Choroid plexus epithelial cell (primary cell): ENCODE measurements at regions not wholly inside any gene's neighbourhood (a gene's known extent, or its start where the extent isn't known, plus 50 kb on each side); places are given as distances from the start of the nearest gene placed in this dataset.

Experiments used
- DNase-seq: peaks from one replicate; pipeline ENCODE4 v3.0.0-alpha.2; 2010; ENCODE audit warnings: low read depth
- H3K4me3 ChIP-seq: 2 replicates; pipeline ENCODE4 v1.5.1; 2011; ENCODE audit warnings: low read depth, mild to moderate bottlenecking, control low read depth, low read length, moderate library complexity
- CTCF ChIP-seq: conservative IDR thresholded peaks from 2 replicates; pipeline ENCODE4 v1.5.1; 2011; ENCODE audit warnings: low read depth, mild to moderate bottlenecking, control low read depth, inconsistent platforms, low read length, moderate library complexity

GRCh38 chr10:25114036-25114411 lies 60.8 kb upstream of the GPR158 start:
- no peak for TF ChIP-seq CTCF
- no peak for DNase-seq
- H3K4me3 ChIP-seq, result no peak overlapping the region

GRCh38 chr10:25117757-25118156 lies 57.0 kb upstream of the GPR158 start:
- no peak for TF ChIP-seq CTCF
- no peak for DNase-seq
- no peak overlapping the region for H3K4me3 ChIP-seq

- no peak for DNase-seq
- H3K4me3 ChIP-seq, result no peak overlapping the region
- no peak for TF ChIP-seq CTCF
Measured at GRCh38 chr10:25120188-25120587, 54.6 kb upstream of the GPR158 start.
